Ureter (tissue), 1 donor: ENCODE measurements at regions not wholly inside any gene's neighbourhood (a gene's known extent, or its start where the extent isn't known, plus 50 kb on each side); places are given as distances from the start of the nearest gene placed in this dataset.
A peak's percentile ranks its signal among the peaks of the same experiment; 100 is the strongest.

Experiments used
- DNase-seq: peaks from one replicate; pipeline ENCODE4 v3.0.0-alpha.2; 2020; ENCODE audit warnings: low spot score
- donor health status: DM: yes; HTN: yes; CAD: no.

DNA sequence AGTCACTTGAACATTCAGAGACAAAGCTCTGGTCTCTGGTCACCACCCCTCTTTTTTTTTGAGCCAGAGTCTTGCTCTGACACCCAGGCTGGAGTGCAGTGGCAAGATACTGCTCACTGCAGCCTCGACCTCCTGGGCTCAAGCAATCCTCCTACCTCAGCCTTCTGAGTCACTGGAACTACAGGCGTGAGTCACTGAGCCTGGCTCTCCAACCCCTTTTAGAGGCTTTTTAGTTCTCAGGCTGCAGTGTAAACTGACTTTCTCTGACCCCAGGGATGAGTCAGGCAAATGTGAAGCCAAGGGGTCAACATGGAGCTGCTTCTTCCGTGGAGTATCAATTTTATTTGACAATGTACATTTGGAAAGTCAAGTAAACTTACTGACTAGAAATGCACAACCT, 229.2 kb downstream of the PTTG2 start:
- no peak for DNase-seq

- DNase-seq, result peak; percentile 62
These were observed 230.6 kb downstream of the PTTG2 start for GRCh38 chr4:38190717-38191178.

- no peak for DNase-seq
These were observed 232.3 kb downstream of the PTTG2 start for GRCh38 chr4:38192516-38192915.

GRCh38 chr4:38193236-38193863, 233.2 kb downstream of the PTTG2 start:
- no peak for DNase-seq

DNA sequence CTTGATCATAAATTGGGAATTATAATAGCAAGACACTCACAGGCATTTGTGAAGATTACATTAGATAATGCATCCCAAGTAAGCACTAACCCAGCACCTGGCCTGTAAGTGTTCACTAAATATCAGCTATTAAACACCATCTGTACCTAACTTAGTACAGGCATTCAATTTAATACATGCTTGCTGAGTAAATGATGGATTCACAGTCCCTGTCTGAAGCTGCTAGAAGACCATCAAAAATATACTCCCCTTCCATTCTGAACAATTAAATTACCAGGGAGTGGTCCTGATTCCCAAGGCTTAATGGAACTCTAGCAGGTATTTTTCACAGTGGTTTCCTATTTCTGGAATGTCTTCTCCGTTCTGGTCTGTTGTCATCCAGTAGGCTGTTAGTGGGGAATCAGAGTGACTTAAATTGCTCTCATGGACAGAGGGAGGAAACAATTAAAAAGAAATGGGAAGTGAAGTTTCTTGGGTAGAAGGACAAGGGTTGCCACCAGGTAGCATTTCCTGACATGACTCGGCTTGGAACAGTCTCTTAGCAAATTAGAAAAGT, 233.9 kb downstream of the PTTG2 start:
- DNase-seq, result no peak

DNA sequence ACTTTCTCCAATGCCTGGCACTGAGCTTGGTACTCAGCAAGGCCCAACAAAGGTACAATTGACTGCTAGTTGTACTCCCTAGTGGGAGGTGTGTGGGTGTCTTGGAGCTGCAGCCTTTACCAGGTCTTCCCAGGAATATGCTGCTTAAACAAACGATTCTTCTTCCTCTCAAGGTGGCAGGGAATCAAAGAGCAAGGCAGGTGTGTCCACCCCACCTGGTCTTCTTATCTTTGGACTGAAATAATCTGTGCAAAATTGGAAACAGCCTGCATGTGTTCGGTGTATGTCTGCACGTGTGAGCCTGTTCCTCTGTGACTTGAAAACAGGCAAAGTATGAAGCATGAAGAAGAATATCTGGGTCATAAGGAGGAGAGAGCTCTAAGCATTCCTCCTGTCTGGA, 235.3 kb downstream of the PTTG2 start:
- no peak for DNase-seq

GRCh38 chr4:38195911-38196310, 235.7 kb downstream of the PTTG2 start:
- no peak for DNase-seq

DNA sequence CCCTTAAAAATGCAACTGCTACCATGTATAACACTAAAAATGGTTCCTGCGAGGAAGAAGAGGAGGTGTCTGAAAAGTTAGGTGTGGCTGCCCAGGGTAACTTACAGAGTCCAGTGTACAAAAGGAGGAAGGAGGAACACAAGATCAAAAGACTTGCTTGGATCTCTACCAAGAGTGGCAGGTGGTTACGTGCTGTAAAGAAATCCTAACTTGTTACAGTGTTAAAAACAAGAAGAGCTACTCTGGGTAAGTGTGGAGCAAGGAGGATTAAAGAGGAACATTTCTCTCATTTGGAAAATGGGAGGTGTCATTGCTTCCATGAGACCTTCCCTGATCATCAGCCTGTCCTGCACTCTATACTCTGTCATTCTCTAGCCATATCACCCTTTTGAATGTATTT, 242.0 kb downstream of the PTTG2 start:
- DNase-seq, result no peak

DNA sequence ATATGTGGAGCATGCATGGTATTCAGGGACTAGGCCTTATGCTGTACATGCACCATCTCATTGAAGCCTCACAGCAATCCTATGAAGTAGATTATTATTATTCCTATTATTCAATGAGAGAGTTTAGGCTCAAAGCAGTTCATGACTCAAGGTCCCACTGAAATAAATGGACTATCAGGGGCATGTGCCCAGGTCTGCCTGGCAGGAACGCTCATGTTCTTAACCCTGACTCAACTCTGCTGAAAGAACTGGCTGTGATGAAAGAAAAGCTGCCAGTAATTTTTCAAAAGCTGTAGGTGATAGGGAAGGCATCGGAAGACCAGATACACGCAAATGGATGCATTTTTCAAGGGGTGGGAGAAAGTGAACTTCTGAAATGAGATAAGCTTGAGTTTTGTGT, 243.4 kb downstream of the PTTG2 start:
- no peak for DNase-seq

GRCh38 chr4:38204339-38205035, 244.3 kb downstream of the PTTG2 start:
- no peak for DNase-seq

GRCh38 chr4:38205261-38205660, 245.1 kb downstream of the PTTG2 start:
- DNase-seq, result no peak

- no peak for DNase-seq
These were observed 246.9 kb downstream of the PTTG2 start for GRCh38 chr4:38207110-38207457.

- no peak for DNase-seq
These were observed 249.5 kb downstream of the PTTG2 start for GRCh38 chr4:38209654-38210053.

GRCh38 chr4:38210396-38211114, 250.4 kb downstream of the PTTG2 start:
- no peak for DNase-seq

GRCh38 chr4:38211885-38212284, 251.7 kb downstream of the PTTG2 start:
- DNase-seq, result no peak

DNA sequence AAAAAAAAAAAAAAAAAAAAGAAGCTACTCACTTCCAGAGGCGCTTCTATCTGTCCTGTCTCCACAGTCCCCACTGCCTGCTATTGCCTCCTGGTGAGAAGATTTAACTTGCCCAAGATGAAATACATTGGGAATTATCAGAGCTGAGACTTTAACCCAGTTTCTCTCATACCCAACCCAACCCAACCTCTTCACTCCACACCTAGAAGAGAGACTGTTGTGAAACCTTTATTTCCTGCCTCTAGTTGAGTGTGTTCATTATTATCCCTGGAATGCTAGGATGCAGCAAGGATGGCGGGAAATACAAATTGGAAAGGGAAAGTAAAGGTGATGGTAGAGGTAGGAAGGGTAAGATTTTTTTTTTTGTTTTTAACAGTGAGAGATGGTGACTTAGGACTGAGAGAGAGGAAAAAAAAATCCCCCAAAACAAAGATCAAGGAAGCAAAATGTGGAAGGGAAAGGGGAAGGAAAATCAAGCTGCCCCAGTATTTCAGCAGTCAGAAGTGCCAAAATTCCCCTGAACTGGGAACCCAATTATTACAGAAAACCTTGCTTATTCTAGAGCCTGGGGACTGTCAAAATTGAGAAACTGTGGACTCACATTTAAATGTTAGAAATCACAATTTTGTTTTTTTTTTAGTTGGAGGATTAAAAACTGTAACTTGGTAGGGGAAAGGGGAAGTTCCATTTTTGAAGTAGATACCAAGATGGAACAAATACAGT, 253.0 kb downstream of the PTTG2 start:
- no peak for DNase-seq

DNA sequence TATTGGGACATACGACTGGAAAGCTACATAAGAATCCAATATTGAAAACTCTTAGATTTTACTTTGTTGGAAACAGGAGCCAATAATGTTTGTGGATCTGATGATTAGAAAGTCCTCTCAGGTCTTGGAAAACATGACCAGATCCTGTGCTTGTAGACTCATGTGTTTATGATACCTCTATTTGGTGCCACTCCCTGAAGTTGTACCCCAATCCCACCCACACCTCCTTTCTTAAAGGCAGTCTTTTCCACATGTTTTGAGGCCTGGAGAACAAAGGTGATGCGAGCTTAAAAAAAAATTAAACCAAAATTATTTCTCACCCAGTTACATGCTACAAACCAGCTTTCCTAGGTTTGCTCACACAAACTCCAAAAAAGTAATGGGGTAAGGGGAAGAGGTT, 262.7 kb downstream of the PTTG2 start:
- DNase-seq, result no peak

DNA sequence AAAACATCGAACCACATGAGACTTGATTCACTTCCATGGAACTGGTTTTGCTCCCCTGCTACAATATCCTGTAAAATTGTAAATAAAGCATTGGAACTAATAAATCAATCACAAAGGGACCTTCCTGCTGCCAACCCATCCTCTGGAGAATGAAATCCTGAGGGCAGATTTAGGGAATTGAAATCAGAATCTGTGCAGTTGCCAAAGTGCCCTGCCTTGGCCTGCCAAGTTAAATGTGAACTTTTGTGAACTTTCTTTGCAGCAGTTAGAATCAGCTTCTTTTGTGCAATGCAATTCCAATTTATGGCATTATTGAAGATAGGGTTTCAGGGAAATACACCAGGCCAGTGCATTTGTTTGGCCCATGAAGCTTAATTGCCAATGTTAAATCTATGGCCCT, 263.1 kb downstream of the PTTG2 start:
- no peak for DNase-seq

DNA sequence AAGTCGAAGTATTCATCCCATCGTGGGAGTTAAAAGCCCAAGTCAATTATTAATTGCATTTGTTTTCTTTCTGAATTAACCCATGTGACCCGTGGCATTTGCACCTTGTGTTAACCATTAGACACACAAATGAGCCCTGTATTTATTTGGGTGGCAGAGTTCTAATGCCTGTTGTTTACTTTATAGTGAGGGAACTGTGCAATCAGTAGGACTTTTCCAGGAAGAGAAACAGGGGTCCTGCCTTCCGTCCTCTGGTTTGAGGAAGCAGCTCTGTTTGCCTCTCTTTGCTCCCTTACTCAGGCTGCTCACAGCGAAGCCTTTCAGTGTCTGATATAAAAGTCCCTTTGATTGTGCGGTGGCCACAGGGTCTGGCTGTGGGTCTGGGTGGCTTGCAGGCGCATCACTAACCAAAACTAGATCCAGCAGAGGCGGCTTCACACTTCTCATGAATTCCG, 263.6 kb downstream of the PTTG2 start:
- DNase-seq, result no peak

- no peak for DNase-seq
These were observed 264.7 kb downstream of the PTTG2 start for GRCh38 chr4:38224850-38225249.

DNA sequence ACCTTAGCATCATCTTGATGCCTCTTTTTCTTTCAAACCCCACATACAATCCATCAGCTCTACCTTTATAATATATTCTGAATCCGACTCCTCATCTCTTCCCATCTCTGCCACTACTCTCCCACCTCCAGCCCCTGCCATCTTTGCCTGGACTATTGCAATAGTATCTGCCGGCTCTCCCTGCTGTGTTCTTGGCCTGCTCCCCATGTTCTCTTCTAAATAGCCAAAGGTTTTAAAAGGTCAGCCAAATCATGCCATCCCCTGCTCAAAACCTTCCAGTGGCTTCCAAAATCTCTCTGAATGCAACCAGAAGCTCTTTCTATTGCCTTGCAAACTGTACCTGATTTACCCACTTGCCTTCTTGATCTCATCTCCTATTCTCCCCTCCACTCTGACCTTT, 266.0 kb downstream of the PTTG2 start:
- no peak for DNase-seq
